ENCODE measurements at regions not wholly inside any gene's neighbourhood (a gene's known extent, or its start where the extent isn't known, plus 50 kb on each side); places are given as distances from the start of the nearest gene placed in this dataset.

GRCh38 chr7:435630-436366, 83.8 kb downstream of the PDGFA start:
- Histone ChIP-seq H3K27me3 (replicated peaks; ENCODE audit: insufficient read depth, low read length) (no peaks in the 10 kb centered on the region), H3F3A (ENCODE audit: insufficient read depth, low read length) (no peaks in the 10 kb centered on the region), H3K9ac (ENCODE audit: low read length) (no peak overlapping the region), H3K4me1 (ENCODE audit: low read length) (no peaks in the 10 kb centered on the region), H3K27ac (ENCODE audit: low read length) (no peak overlapping the region), H3K4me3 (ENCODE audit: low read length) (no peak overlapping the region; the same call in 1 of the 2 replicates), H3K4me2 (ENCODE audit: low read depth, low read length) (no peak overlapping the region), H2AFZ (ENCODE audit: low read length) (no peak overlapping the region), H3K9me3 (replicated peaks; ENCODE audit: insufficient read depth, low read length) (no peaks in the 10 kb centered on the region), H4K20me1 (ENCODE audit: insufficient read depth, low read length) (no peaks in the 10 kb centered on the region), H3K36me3 (replicated peaks; ENCODE audit: insufficient read depth, low read length) (no peaks in the 10 kb centered on the region), H3K9me2 (replicated peaks; ENCODE audit: insufficient read depth, low read length) (no peaks in the 10 kb centered on the region), H3K79me2 (ENCODE audit: low read length) (no peaks in the 10 kb centered on the region)
- TF ChIP-seq EZH2 (optimal IDR thresholded peaks at IDR 0.05; ENCODE audit: low read depth, low read length) = no peak
- TF ChIP-seq EZH2phosphoT487 (IDR thresholded peaks at IDR 0.05; ENCODE audit: low read length) = no peak
- no peak for TF ChIP-seq CTCF (IDR thresholded peaks at IDR 0.05; ENCODE audit: low read length)
- DNase-seq = no peak

DNA sequence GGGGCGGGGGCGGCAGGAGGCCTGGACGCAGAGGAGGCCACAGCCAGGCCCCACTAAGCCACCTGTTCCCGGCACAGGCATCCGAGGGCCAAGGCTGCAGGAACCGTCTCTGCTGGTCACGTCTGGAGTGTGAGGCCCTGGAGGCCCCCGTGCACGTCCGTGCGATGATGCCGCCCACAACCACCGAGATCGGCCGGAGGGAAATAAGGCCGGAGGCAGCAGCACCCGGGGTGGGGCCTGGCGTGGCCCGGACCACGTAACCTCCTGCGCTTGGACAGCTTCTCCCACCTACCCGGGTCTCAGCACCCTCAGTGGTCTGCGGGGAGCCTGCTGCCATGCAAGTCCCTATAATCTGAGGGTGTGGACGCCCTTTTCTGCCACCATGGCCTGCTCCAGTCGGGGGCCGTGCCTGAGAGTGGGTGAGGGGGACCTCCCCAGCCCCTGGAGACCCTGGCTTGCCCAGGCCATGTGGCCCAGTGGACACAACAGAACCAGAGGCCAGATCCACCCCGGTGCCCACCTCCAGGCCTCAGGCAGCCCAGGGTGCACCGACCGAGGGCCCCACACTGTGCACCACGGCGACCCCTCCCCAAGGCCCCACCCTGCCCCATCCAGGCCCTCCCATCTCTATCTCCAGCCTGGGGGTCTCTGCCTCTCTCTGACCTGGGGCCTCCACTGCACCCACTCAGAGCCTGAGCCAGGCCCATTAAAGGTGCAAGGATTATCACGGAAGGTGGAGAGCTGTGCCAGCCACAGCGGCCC, 83.1 kb downstream of the PDGFA start:
- Histone ChIP-seq H4K20me1 (ENCODE audit: insufficient read depth, low read length) (no peaks in the 10 kb centered on the region), H3K27me3 (replicated peaks; ENCODE audit: insufficient read depth, low read length) (no peaks in the 10 kb centered on the region), H2AFZ (ENCODE audit: low read length) (no peak overlapping the region), H3K9me2 (replicated peaks; ENCODE audit: insufficient read depth, low read length) (no peaks in the 10 kb centered on the region), H3K4me2 (ENCODE audit: low read depth, low read length) (no peak overlapping the region), H3F3A (ENCODE audit: insufficient read depth, low read length) (no peaks in the 10 kb centered on the region), H3K4me1 (ENCODE audit: low read length) (no peaks in the 10 kb centered on the region), H3K4me3 (ENCODE audit: low read length) (no peak overlapping the region), H3K79me2 (ENCODE audit: low read length) (no peaks in the 10 kb centered on the region), H3K9ac (ENCODE audit: low read length) (no peak overlapping the region), H3K36me3 (replicated peaks; ENCODE audit: insufficient read depth, low read length) (no peaks in the 10 kb centered on the region), H3K9me3 (replicated peaks; ENCODE audit: insufficient read depth, low read length) (no peaks in the 10 kb centered on the region), H3K27ac (ENCODE audit: low read length) (no peak overlapping the region)
- TF ChIP-seq EZH2phosphoT487 (IDR thresholded peaks at IDR 0.05; ENCODE audit: low read length) (no peak), CTCF (IDR thresholded peaks at IDR 0.05; ENCODE audit: low read length) (no peak), EZH2 (optimal IDR thresholded peaks at IDR 0.05; ENCODE audit: low read depth, low read length) (no peak)
- no peak for DNase-seq

DNA sequence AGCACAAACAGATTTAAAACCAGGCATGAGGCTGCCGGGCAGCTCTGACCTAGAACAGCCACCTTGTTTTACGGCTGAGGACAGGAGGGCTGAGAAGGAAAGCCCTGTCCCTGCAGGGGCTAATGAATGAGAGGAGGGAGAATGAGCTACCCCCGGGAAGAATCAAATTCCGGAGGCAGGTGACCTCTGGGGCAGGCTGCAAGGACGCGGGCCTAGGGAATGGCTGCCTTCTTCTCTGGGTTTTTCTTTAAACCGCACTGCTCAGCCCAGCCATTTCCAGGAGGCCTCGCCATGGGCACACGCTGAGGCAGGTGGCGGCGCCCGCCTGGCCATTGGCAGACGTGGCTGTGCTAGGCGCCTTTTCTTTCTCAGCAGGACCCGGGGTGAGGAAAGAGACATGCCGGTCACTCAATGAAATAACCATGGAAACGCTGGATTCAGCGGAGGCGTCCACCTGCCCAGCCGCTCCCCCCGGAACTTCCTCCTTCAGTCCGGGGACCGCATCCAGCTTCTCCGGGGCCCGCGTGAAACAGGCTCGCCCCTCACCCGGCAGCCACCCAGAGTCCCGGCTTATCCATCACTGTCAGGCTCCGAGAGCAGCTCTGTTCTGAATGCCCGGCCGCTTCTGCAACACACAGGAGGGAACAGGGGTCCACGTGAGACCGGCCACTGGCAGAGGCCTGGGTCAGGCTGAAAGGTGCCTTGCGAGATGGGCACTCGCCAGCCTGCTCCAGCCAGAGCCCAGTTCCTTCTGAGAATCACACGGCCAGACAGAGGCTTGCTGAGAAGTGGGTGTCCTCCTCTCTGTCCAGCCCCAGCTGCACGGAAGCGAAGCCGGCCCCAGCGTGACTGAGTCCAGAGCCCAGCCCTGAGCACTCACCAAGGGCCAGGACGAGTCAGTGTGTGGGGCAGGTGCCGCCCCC, 82.1 kb downstream of the PDGFA start:
- no peaks in the 10 kb centered on the region for H3K4me1 ChIP-seq (ENCODE audit: low read length)

More for the DNA sequence above, 82.1 kb downstream of the PDGFA start:
- TF ChIP-seq EZH2phosphoT487 (IDR thresholded peaks at IDR 0.05; ENCODE audit: low read length) = no peak
- no peak for TF ChIP-seq CTCF (IDR thresholded peaks at IDR 0.05; ENCODE audit: low read length)
- TF ChIP-seq EZH2 (optimal IDR thresholded peaks at IDR 0.05; ENCODE audit: low read depth, low read length) = no peak
- Histone ChIP-seq H3K9me2 (replicated peaks; ENCODE audit: insufficient read depth, low read length) (no peaks in the 10 kb centered on the region), H4K20me1 (ENCODE audit: insufficient read depth, low read length) (no peaks in the 10 kb centered on the region), H3K27me3 (replicated peaks; ENCODE audit: insufficient read depth, low read length) (no peaks in the 10 kb centered on the region), H3K4me3 (ENCODE audit: low read length) (no peak overlapping the region), H3K36me3 (replicated peaks; ENCODE audit: insufficient read depth, low read length) (no peaks in the 10 kb centered on the region), H3K9me3 (replicated peaks; ENCODE audit: insufficient read depth, low read length) (no peaks in the 10 kb centered on the region), H3F3A (ENCODE audit: insufficient read depth, low read length) (no peaks in the 10 kb centered on the region), H3K4me2 (ENCODE audit: low read depth, low read length) (no peak overlapping the region), H3K79me2 (ENCODE audit: low read length) (no peaks in the 10 kb centered on the region), H2AFZ (ENCODE audit: low read length) (no peak overlapping the region), H3K9ac (ENCODE audit: low read length) (no peak overlapping the region), H3K27ac (ENCODE audit: low read length) (no peak overlapping the region)
- no peak for DNase-seq
